ENCODE measurements at regions not wholly inside any gene's neighbourhood (a gene's known extent, or its start where the extent isn't known, plus 50 kb on each side); places are given as distances from the start of the nearest gene placed in this dataset.
"Not testable (repeated sequence)": the region's sequence is repeated elsewhere in the genome, so short reads cannot be mapped to it uniquely, and the experiment has no call there.

GRCh38 chr14:22210906-22211305, 378.1 kb downstream of the DAD1 start:
- no peak for DNase-seq (ENCODE audit: extremely low read depth, low read depth)
- TF ChIP-seq CTCF (IDR thresholded peaks at IDR 0.05; ENCODE audit: low read depth, low read length) = no peak

- no peak for TF ChIP-seq CTCF (IDR thresholded peaks at IDR 0.05; ENCODE audit: low read depth, low read length)
- no peak for DNase-seq (ENCODE audit: extremely low read depth, low read depth)
These were observed 379.0 kb downstream of the DAD1 start for GRCh38 chr14:22210026-22210425.

GRCh38 chr14:22203036-22203435, 386.0 kb downstream of the DAD1 start:
- TF ChIP-seq CTCF (IDR thresholded peaks at IDR 0.05; ENCODE audit: low read depth, low read length) = no peak

GRCh38 chr14:22202313-22202712, 386.7 kb downstream of the DAD1 start:
- TF ChIP-seq CTCF (IDR thresholded peaks at IDR 0.05; ENCODE audit: low read depth, low read length) = no peak
- no peak for DNase-seq (ENCODE audit: extremely low read depth, low read depth)

More at GRCh38 chr14:22203036-22203435, 386.0 kb downstream of the DAD1 start:
- no peak for DNase-seq (ENCODE audit: extremely low read depth, low read depth)

- no peak for DNase-seq (ENCODE audit: extremely low read depth, low read depth)
- TF ChIP-seq CTCF (IDR thresholded peaks at IDR 0.05; ENCODE audit: low read depth, low read length) = peak; percentile 49
These were observed 387.9 kb downstream of the DAD1 start for GRCh38 chr14:22200977-22201605.

GRCh38 chr14:22200131-22200530, 388.9 kb downstream of the DAD1 start:
- DNase-seq (ENCODE audit: extremely low read depth, low read depth) = not testable (repeated sequence)

GRCh38 chr14:22194664-22195063, 394.4 kb downstream of the DAD1 start:
- no peak for DNase-seq (ENCODE audit: extremely low read depth, low read depth)
- no peak for TF ChIP-seq CTCF (IDR thresholded peaks at IDR 0.05; ENCODE audit: low read depth, low read length)

All from AG09319 (cell line).